ENCODE measurements at regions not wholly inside any gene's neighbourhood (a gene's known extent, or its start where the extent isn't known, plus 50 kb on each side); places are given as distances from the start of the nearest gene placed in this dataset.
"Not testable (repeated sequence)": the region's sequence is repeated elsewhere in the genome, so short reads cannot be mapped to it uniquely, and the experiment has no call there.

DNA sequence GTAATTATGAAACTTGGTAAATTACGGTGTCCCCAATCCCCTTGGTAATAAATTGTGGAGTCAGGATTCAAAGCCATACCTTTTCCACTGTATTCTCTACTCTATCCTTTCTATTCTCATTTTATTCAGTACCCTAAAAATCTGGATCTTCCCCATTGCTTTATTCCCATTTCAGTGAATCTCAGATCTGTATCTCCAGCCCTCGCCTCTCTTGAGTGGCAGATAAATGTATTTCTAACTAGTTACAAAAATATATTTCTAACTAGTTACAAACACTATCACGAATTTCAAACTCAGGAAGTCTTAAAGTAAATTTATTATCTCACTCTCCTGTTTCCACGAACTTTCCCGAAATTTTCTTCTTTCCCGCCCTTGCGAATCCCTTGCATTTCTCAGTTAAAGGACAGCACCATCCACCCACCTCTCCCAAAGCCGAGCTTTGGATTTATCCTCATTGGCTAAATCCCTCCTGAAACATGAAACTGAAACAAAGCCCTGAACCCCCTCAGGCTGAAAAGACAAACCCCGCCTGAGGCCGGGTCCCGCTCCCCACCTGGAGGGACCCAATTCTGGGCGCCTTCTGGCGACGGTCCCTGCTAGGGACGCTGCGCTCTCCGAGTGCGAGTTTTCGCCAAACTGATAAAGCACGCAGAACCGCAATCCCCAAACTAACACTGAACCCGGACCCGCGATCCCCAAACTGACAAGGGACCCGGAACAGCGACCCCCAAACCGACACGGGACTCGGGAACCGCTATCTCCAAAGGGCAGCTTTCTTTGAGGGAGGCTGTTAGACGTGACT is 164.3 kb upstream of the PABPC3 start:
- no peak for TF ChIP-seq CTCF (IDR thresholded peaks at IDR 0.05; ENCODE audit: insufficient read depth, low read depth, low read length, missing control alignments)
- DNase-seq (ENCODE audit: low read depth) = no peak
- H3K4me3 ChIP-seq (ENCODE audit: low read length) = no peak overlapping the region

GRCh38 chr13:24933106-24934023 is 162.6 kb upstream of the PABPC3 start:
- DNase-seq (ENCODE audit: low read depth); H3K4me3 ChIP-seq (ENCODE audit: low read length): not testable (repeated sequence)

- not testable (repeated sequence) for H3K4me3 ChIP-seq (ENCODE audit: low read length)
- DNase-seq (ENCODE audit: low read depth) = peak; percentile 10
Observed at GRCh38 chr13:24934024-24934385, 161.9 kb upstream of the PABPC3 start.

- no peak for DNase-seq (ENCODE audit: low read depth)
- TF ChIP-seq CTCF (IDR thresholded peaks at IDR 0.05; ENCODE audit: insufficient read depth, low read depth, low read length, missing control alignments) = no peak
- H3K4me3 ChIP-seq (ENCODE audit: low read length) = no peak overlapping the region
Observed at GRCh38 chr13:24938966-24939365, 157.0 kb upstream of the PABPC3 start.

- DNase-seq (ENCODE audit: low read depth); H3K4me3 ChIP-seq (ENCODE audit: low read length): not testable (repeated sequence)
Observed at GRCh38 chr13:24941023-24941713, 154.8 kb upstream of the PABPC3 start.

DNA sequence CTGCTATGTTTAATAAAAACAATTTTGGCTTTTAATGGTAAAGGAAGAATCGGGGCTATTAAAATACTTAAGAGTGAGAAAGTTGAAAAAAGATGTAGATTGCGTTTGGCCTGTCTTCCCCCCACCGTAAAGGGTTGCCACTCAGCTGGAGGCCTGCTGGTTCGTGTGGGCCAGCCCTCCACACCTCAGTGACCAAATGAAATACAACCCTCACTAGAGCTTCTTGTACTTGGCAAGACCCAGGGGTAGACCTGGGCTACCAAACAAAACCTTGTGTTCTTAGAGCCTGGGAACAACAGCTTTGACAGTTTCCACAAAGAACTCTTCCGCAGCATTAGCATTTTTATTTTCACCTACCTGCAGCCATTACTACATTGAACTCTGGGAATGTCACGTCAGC is 152.8 kb upstream of the PABPC3 start:
- no peak for TF ChIP-seq CTCF (IDR thresholded peaks at IDR 0.05; ENCODE audit: insufficient read depth, low read depth, low read length, missing control alignments)
- no peak overlapping the region for H3K4me3 ChIP-seq (ENCODE audit: low read length)
- DNase-seq (ENCODE audit: low read depth) = no peak

DNA sequence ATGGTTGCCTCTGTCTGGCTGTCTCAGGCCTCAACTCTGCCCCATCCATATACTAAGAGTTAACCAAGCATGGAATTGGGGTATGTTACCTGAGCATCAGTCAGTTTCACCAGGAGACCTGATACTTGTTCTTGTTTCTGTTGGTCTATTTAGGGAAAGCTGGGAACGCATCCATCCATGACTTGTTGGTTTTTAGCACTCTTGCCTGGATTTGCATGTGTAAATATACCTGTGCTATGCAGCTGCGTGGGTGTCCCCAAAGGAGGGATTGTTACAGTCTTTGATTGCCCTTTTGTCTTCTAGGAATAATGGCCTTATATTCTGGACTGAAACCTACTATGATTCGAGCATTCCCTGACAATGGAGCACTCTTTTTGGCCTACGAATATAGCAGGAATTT is 151.9 kb upstream of the PABPC3 start:
- not testable (repeated sequence) for DNase-seq (ENCODE audit: low read depth); H3K4me3 ChIP-seq (ENCODE audit: low read length)

DNA sequence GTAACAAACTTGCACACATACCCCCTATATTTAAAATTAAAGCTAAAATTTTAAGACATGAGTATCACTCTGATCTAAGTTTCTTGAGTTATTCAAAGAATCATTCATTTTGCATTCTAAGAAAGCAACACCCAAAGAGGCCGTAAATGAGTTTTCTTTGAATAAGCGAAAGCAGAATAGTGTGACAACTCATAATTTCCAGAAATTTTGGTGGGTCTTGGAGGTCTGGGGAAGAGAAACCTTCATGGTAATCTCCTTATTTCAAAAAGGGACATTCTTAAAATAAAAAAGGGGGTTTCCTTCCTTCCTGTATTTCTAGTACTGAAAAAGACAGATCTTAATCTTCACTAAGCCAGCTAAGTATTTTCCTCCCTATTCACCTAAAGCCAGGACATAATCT is 147.0 kb upstream of the PABPC3 start:
- not testable (repeated sequence) for H3K4me3 ChIP-seq (ENCODE audit: low read length); DNase-seq (ENCODE audit: low read depth)

- not testable (repeated sequence) for DNase-seq (ENCODE audit: low read depth); H3K4me3 ChIP-seq (ENCODE audit: low read length)
Observed at GRCh38 chr13:24950611-24951010, 145.3 kb upstream of the PABPC3 start.

DNA sequence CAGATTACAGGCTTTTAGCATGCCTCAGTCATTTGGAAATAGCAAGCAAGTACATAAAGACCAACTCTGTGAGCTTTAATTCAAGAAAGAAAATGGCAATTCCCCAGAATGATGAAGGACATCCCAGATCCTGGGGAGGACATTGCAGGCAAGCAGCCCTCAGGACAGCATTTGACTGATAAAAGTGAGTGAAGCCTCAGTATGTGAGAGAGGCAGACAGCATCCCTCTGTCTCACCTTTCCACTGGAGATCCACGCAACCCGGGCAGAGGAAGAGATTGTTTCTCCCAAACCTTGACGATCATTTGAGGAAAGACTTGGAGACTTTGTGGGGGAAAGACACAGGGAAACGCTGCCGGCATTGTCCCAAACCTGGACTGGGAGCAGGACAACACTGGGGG is 128.0 kb upstream of the PABPC3 start:
- not testable (repeated sequence) for DNase-seq (ENCODE audit: low read depth)
- H3K4me3 ChIP-seq (ENCODE audit: low read length) = peak overlapping the region; percentile 53

All from epithelial cell of esophagus (primary cell).